Breast epithelium (tissue), 3 donors: ENCODE measurements at regions not wholly inside any gene's neighbourhood (a gene's known extent, or its start where the extent isn't known, plus 50 kb on each side); places are given as distances from the start of the nearest gene placed in this dataset.

Experiments
- POLR2A ChIP-seq: fragments of 450-650 bp; IDR thresholded peaks from one replicate; pipeline ENCODE4 v1.6.1; 2016; ENCODE audit warnings: antibody characterized with exemption, mild to moderate bottlenecking, moderate library complexity
- TF ChIP-seq, protein P1 (sequence below), 3 donors: fragments of 450-650 bp; IDR thresholded peaks; one replicate each; pipeline ENCODE4 v1.5.1; 2016 to 2017; ENCODE audit warnings: antibody characterized with exemption in 3 of 3, mild to moderate bottlenecking in 3 of 3, moderate library complexity in 3 of 3

DNA sequence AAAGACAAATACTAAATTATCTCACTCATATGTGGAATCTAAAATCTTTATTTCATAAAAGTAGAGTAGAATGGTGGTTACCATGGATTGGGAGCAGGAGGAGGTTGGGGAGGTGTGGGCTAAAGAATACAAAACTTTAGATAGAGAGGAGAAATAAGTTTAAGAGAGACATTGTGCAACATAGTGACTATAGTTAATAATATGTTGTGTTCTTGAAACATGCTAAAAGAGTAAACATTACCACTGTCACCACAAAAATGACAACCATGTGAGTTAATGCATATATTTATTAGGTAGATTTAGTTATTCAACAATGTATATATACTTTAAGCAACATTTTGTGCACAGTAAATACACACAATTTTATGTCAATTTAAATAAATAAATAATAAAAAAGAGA is 128.5 kb upstream of the COL3A1 start:
- TF ChIP-seq, protein P1, sequence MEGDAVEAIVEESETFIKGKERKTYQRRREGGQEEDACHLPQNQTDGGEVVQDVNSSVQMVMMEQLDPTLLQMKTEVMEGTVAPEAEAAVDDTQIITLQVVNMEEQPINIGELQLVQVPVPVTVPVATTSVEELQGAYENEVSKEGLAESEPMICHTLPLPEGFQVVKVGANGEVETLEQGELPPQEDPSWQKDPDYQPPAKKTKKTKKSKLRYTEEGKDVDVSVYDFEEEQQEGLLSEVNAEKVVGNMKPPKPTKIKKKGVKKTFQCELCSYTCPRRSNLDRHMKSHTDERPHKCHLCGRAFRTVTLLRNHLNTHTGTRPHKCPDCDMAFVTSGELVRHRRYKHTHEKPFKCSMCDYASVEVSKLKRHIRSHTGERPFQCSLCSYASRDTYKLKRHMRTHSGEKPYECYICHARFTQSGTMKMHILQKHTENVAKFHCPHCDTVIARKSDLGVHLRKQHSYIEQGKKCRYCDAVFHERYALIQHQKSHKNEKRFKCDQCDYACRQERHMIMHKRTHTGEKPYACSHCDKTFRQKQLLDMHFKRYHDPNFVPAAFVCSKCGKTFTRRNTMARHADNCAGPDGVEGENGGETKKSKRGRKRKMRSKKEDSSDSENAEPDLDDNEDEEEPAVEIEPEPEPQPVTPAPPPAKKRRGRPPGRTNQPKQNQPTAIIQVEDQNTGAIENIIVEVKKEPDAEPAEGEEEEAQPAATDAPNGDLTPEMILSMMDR (IDR thresholded peaks at IDR 0.05), result no peak
- TF ChIP-seq POLR2A, result no peak
